ENCODE measurements at regions not wholly inside any gene's neighbourhood (a gene's known extent, or its start where the extent isn't known, plus 50 kb on each side); places are given as distances from the start of the nearest gene placed in this dataset.
"Not testable (repeated sequence)": the region's sequence is repeated elsewhere in the genome, so short reads cannot be mapped to it uniquely, and the experiment has no call there.

DNA sequence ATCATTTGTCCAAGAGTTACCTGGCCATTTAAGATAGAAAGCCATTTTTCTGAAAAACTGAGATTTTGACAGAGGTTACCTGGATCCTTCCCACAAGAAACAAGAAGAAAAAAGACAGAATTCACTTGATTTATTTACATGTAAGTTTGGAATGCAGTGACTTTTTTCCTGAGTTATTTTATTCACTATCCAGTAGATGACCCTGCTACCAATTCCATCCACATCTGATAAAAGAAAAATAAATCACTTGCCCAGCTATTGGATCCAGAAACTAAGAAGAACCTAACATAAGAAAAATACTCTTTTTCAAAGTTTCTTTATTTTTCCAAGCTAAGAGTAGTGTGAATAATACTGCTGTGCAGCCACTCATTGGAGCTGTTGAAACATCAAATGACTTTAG is 275.2 kb downstream of the CETN3 start:
- DNase-seq = no peak

DNA sequence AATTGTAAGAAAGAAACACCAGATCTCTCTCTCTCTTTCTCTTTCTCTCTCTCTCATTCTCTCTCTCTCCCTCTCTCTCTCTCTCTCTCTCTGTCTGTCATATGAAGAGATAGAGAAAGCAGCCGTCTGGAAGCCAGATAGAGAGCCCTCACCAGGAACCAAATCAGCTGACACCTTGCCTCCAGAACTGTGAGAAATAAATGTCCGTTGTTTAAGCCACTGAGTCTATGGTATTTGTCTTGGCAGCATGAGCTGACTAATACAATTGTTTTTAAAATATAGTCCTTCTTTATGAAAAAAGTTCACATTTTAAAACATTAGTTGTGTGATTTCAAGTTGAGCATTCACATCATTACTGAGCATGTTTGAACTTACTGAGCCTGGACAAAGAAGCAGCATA is 275.6 kb downstream of the CETN3 start:
- DNase-seq = no peak

DNA sequence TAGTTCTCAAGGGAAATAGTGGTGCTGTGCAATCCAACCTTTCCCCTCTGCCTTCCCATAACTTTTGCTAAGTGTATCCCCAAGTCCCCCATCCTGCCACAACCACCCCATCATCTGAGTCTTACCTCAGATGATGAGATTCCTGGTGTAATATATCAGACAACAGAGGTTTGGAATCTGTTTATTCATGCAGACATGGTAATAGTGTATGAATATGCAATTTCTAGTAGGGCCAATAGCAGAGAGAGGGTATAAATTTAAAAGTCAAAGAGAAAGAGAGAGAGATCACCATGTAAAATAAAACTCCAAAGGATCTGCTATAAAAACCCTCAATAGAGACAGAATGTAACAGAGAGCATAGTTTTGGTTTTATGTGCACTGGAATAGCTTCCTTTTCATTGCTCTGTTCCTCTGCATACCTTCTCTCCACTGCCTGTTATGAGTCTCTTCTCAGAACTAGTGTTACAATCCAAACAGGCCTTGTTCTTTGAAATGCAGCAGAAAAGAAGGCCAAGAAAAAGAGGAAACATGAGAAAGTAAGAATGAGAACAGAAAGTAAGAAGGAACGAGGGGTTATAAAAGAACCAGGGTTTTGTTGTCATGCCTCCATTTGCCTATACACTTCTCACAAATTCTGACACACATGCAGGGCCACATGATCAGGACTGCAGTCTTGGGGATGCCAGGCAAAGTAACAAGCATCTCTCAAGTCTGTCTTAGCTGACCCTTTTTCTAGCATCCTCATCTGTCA is 278.0 kb downstream of the CETN3 start:
- DNase-seq = no peak

- no peak for DNase-seq
Measured at GRCh38 chr5:90128551-90128950, 281.0 kb downstream of the CETN3 start.

- no peak for DNase-seq
Measured at GRCh38 chr5:90119531-90119971, 290.0 kb downstream of the CETN3 start.

- DNase-seq = no peak
Measured at GRCh38 chr5:90117005-90117404, 292.6 kb downstream of the CETN3 start.

- DNase-seq = no peak
Measured at GRCh38 chr5:90113108-90113507, 296.4 kb downstream of the CETN3 start.

DNA sequence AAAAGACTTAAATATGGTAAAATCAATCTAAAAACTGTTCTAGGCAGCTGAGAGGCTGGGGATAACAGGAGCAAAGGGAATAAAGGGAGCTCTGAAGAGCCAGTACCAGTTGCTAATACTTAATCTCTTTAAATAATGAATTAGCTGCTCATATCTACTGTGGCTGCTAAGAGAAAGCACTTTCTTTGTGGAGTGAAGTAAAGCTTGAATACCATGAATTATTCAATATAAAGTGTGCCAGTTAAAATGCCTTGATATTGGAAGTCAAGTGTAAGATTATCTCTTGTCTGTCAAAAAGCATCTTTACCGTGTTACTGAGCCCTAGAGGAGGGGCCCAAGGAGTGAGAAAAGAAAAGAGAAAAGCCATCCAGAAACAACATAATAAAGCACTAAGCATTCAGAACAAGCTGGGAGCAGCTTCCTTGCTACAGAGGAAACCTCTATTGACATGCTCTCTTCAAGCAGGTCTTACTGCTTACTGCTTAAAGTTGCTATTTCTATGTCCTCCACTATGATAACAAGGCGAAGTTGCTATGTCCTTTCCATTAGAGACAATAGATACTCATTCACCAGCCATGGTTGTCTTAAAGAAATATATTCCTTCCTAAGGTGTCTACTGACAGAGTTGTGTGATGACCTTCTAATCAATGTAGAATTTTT is 297.4 kb downstream of the CETN3 start:
- DNase-seq = no peak

DNA sequence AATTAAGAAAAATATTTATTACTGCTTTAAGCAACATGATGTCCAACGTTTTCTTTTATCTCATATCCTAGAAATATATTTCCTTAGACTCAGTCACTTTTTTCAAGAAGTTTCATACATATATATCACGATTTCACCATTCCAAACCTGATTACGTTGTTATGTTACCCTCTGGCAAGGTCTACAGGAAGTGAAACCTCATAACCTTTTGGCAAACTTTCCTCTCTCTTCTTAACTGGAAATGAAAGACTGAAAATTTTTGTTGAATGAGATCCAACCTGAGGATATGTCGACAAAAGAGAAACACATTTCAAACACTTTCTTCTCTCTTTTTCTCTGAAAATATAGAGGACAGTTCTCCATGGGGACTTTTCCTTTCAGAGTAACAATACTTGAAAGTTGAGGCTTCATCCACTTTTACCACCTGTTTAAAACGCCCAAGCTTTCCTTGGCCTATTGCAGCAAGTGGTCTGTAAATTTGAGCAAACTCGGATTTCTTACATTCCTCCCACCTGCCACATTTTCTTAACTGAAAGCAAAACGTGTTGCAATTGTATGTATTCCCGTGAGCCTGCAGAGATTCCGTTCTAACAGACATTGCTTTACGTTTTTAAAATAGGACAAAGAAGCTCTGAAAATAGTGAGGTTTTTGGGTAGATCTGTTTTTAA is 298.1 kb downstream of the CETN3 start:
- DNase-seq = no peak

DNA sequence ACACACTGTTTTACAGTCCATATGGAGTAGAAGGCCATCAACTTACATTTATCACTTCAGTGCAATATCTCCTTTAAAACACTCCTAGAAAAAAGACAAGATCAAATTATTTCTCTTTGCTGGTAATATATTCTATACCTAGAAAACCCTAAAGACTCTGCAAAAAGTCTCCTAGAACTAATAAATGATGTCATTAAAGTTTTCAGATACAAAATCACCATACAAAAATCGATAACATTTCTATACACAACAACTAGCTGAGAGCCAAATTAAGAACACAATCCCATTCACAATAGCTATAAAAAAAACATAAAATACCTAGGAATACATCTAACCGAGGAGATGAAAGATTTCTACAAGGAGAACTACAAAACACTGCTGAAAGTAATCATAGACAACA is 300.3 kb downstream of the CETN3 start:
- DNase-seq = no peak

DNA sequence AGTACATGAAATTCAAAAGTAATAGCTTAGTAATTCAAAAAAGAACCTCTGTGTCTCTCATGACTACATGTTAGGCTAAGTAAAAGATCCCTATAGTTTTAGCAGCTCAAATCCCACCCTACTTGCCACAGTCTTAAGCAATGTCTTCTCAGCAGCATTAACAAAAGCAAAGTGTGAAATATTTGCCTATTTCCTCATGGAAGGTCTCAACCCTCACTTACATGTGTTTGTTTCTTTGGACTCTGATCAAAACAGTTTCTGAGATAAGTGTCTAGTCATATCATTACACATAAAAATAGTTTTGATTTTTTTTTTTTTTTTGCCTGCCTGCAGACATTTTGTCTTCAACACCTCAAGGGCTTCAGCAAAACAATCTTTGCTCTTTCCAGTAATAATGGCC is 310.5 kb downstream of the CETN3 start:
- no peak for DNase-seq

- no peak for DNase-seq
Measured at GRCh38 chr5:90097082-90097477, 312.5 kb downstream of the CETN3 start.

DNA sequence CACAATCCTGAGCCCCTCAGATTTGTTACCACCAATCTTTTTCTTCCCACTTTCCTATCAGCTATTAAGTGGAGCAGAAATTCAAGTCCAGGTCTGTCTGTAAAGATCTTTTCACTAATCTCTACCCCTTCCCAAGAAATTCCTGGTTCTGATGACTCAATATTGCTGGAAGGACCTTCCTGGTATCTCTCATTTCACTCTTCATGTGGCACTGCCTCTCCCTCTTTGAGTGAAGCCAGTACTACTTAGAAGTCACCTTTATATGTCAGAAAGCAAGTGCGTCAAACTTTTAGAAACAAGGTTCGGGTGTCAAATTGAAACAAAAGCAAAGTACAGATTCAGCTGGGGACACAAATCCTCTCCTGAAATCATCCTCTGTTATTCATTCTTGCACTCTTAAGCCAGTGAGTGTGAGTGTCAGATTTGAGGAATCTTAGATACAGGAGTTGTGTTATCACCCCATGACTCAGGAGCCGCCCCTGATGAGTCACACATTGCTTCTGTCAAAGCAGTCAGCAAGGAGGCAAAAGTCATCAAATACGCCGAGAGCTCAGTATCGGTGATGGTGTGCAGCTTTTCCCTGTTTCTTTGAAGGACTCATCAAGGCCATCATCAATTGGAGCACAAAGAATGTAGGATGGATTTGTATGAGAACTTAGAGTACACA is 313.0 kb downstream of the CETN3 start:
- no peak for DNase-seq

GRCh38 chr5:90095292-90096060 is 314.1 kb downstream of the CETN3 start:
- DNase-seq = no peak

GRCh38 chr5:90093751-90094485 is 315.6 kb downstream of the CETN3 start:
- no peak for DNase-seq

GRCh38 chr5:90092734-90093133 is 316.8 kb downstream of the CETN3 start:
- no peak for DNase-seq

- DNase-seq = no peak
Measured at GRCh38 chr5:90084342-90084741, 325.2 kb downstream of the CETN3 start.

DNA sequence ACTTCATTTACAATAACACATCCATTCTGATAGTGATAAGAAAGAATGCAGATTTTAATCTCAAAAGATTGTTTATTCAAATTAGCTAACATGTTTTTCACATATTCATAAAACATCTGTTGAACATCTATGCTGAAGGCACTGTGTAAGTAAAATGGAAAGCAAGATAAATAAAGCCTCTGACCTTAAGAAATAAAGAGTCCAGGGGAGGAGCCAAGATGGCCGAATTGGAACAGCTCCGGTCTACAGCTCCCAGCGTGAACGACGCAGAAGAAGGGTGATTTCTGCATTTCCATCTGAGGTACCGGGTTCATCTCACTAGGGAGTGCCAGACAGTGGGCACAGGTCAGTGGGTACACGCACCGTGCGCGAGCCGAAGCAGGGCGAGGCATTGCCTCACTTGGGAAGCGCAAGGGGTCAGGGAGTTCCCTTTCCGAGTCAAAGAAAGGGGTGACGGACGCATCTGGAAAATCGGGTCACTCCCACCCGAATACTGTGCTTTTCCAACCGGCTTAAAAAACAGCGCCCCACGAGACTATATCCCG is 336.5 kb downstream of the CETN3 start:
- not testable (repeated sequence) for DNase-seq

GRCh38 chr5:90071656-90072055 is 337.9 kb downstream of the CETN3 start:
- DNase-seq = no peak

GRCh38 chr5:90071066-90071465 is 338.5 kb downstream of the CETN3 start:
- no peak for DNase-seq

DNA sequence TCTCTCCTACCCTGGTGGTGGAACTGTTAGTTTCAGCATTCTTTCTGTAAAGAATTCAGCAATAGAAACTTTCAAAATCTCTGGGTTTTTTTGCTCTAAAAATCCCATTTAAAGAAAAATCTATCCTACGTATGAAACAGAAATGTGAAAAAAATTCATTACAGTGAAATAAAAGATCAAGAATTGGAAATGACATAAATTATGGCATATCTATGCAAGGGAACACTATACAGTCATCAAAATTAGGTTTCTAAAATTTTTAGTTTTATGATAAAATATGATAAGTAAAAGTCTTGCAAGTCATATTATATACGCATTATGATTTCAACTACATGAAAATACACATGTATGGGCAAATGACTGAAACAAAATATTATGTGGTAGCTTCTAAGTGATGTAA is 342.6 kb downstream of the CETN3 start:
- DNase-seq = no peak

All from right lung (tissue), 2 donors.